ENCODE measurements at regions not wholly inside any gene's neighbourhood (a gene's known extent, or its start where the extent isn't known, plus 50 kb on each side); places are given as distances from the start of the nearest gene placed in this dataset.

DNA sequence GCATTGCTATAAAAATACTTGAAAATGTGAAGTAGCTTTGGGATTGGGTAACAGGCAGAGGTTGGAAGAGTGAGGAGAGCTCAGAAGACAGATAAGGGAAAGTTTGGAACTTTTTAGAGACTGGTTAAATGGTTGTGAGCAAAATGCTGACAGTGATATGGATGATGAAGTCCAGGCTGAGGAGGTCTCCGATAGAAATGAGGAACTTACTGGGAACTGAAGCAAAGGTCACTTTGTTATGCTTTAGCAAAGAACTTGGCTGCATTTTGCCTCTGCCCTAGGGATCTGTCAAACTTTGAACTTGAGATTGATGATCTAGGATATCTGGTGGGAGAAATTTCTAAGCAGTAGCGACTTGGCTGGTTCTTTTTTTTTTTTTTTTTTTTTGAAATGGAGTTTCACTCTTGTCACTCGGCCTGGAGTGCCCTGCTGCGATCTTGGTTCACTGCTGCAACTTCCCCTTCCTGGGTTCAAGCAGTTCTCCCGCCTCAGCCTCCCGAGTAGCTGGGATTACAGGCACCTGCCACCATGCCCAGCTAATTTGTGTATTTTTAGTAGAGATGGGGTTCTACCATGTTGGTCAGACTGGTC lies 998.9 kb downstream of the TLE1 start:
- TF ChIP-seq, protein P1, sequence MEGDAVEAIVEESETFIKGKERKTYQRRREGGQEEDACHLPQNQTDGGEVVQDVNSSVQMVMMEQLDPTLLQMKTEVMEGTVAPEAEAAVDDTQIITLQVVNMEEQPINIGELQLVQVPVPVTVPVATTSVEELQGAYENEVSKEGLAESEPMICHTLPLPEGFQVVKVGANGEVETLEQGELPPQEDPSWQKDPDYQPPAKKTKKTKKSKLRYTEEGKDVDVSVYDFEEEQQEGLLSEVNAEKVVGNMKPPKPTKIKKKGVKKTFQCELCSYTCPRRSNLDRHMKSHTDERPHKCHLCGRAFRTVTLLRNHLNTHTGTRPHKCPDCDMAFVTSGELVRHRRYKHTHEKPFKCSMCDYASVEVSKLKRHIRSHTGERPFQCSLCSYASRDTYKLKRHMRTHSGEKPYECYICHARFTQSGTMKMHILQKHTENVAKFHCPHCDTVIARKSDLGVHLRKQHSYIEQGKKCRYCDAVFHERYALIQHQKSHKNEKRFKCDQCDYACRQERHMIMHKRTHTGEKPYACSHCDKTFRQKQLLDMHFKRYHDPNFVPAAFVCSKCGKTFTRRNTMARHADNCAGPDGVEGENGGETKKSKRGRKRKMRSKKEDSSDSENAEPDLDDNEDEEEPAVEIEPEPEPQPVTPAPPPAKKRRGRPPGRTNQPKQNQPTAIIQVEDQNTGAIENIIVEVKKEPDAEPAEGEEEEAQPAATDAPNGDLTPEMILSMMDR (IDR thresholded peaks at IDR 0.05; ENCODE audit: insufficient read depth, low read length, poor library complexity, severe bottlenecking), result no peak
- Histone ChIP-seq H3K4me3 (ENCODE audit: low read depth, low read length) (no peak overlapping the region), H3K36me3 (ENCODE audit: control insufficient read depth, insufficient read depth, low read length) (no peaks in the 10 kb centered on the region), H3K27me3 (ENCODE audit: control insufficient read depth, insufficient read depth, low read length) (no peaks in the 10 kb centered on the region)
- DNase-seq (ENCODE audit: low read depth), result no peak

DNA sequence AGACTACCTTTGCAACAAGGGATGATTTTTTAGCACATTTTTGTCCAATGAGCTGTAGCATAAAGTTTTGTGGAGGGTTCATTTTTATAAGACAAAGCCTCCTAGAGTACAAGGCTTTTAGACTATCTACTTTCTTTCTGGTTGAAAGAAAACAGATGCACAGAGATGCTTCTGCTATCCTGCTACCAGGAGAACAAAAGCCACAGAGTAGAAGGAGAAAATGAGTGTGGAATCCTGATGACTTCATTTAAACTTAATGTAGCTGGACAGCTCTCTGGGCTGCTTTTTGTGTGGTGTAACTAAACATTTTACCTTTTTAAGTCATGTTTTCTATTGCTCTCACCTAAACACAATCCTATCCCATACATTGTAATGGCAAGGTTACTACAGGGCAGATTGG lies 1009.4 kb downstream of the TLE1 start:
- Histone ChIP-seq H3K36me3 (ENCODE audit: control insufficient read depth, insufficient read depth, low read length) (no peaks in the 10 kb centered on the region), H3K4me3 (ENCODE audit: low read depth, low read length) (no peak overlapping the region), H3K27me3 (ENCODE audit: control insufficient read depth, insufficient read depth, low read length) (no peaks in the 10 kb centered on the region)
- DNase-seq (ENCODE audit: low read depth), result no peak
- TF ChIP-seq, protein P1 (IDR thresholded peaks at IDR 0.05; ENCODE audit: insufficient read depth, low read length, poor library complexity, severe bottlenecking), result no peak

DNA sequence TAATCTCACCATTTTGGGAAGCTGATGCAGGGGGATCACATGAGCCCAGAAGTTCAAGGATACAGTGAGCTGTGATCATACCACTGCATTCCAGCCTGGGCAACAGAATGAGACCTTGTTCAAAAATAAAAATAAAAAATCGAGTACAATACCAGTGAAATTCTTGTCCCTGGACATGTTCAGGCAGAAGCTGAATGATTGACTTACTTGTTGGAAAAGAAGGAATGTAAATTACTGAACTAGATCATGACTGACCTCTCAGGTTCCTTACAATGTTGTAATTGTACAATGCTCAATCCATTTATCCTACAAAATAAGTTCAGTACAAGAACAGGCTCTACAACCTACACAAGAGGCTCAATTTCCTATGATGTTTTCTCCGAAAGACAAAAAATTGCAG lies 1010.4 kb downstream of the TLE1 start:
- DNase-seq (ENCODE audit: low read depth), result no peak
- Histone ChIP-seq H3K36me3 (ENCODE audit: control insufficient read depth, insufficient read depth, low read length) (no peaks in the 10 kb centered on the region), H3K27me3 (ENCODE audit: control insufficient read depth, insufficient read depth, low read length) (no peaks in the 10 kb centered on the region), H3K4me3 (ENCODE audit: low read depth, low read length) (no peak overlapping the region)
- TF ChIP-seq, protein P1 (IDR thresholded peaks at IDR 0.05; ENCODE audit: insufficient read depth, low read length, poor library complexity, severe bottlenecking), result no peak

DNA sequence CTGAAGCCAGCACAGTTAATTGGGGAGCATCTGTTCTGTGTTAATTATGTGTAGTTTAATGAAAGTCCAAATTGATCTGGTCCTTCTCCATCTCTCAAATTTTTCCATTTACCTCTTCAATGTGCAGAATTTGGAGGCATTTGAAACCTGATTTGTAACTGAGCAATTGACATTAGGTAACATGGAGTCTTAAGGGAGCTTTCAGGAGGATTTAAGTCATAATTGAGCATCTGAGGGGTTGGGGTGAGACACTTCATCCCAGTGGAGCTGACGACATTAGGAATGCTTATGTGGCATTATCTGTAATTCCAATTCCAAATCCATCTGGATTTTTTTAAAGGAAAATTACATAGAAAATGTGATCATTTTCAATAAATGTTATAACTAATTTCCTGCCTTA lies 1015.9 kb downstream of the TLE1 start:
- no peak overlapping the region for H3K4me3 ChIP-seq (ENCODE audit: low read depth, low read length)
- no peak for DNase-seq (ENCODE audit: low read depth)
- TF ChIP-seq, protein P1 (IDR thresholded peaks at IDR 0.05; ENCODE audit: insufficient read depth, low read length, poor library complexity, severe bottlenecking), result no peak
- no peaks in the 10 kb centered on the region for H3K27me3 ChIP-seq (ENCODE audit: control insufficient read depth, insufficient read depth, low read length)
- H3K36me3 ChIP-seq (ENCODE audit: control insufficient read depth, insufficient read depth, low read length), result no peaks in the 10 kb centered on the region

DNA sequence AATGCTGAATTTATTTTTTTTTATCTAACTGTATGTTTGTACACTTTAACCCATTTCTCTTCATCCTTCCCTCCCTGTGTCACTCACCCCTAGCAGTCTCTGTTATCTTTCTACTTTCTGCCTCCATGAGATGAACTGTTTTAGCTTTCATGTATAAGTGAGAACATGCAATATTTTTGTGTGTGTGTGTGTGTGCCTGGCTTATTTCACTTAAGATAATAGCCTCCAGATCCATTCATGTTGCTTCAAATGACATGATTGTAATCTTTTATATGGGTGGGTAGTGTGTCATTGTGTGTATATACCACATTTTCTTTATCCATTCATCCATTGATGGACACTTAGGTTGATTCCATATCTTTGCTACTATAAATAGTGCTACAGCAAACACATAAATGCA lies 1023.9 kb downstream of the TLE1 start:
- no peaks in the 10 kb centered on the region for H3K27me3 ChIP-seq (ENCODE audit: control insufficient read depth, insufficient read depth, low read length)
- DNase-seq (ENCODE audit: low read depth), result no peak
- TF ChIP-seq, protein P1 (IDR thresholded peaks at IDR 0.05; ENCODE audit: insufficient read depth, low read length, poor library complexity, severe bottlenecking), result no peak
- no peaks in the 10 kb centered on the region for H3K36me3 ChIP-seq (ENCODE audit: control insufficient read depth, insufficient read depth, low read length)
- no peak overlapping the region for H3K4me3 ChIP-seq (ENCODE audit: low read depth, low read length)

Measured in kidney epithelial cell (primary cell).